GM12878 (cell line): ENCODE measurements at regions not wholly inside any gene's neighbourhood (a gene's known extent, or its start where the extent isn't known, plus 50 kb on each side); places are given as distances from the start of the nearest gene placed in this dataset.
A peak's percentile ranks its signal among the peaks of the same experiment; 100 is the strongest.

Source experiments
- ATAC-seq: fragments of 200-7000 bp; cut with Tn5 transposase; 3 replicates; pipeline ENCODE4 v1.9.1; 2020; ENCODE audit warnings: mild to moderate bottlenecking, moderate library complexity
- BruUV-seq: library from RNA; stranded (reverse); fragments of 400-500 nt; replicated peaks from 2 replicates; lab custom pipeline; 2021; lab: Mats Ljungman, UMichigan
- CTCF ChIA-PET: fragments of 300-600 bp; sonication (Branson Sonifier 250); formaldehyde crosslinking; extraction: SDS; loops from one replicate; lab custom pipeline; 2021; ENCODE audit warnings: inconsistent platforms; lab: Yijun Ruan, JAX
- POLR2A ChIA-PET: fragments of 350-600 bp; formaldehyde crosslinking; extraction: SDS; loops from one replicate; lab custom pipeline; 2021; ENCODE audit warnings: inconsistent platforms; lab: Charles Lee
- RAD21 ChIA-PET: fragments of 300-600 bp; sonication (Branson Sonifier 250); formaldehyde crosslinking; loops from one replicate; lab custom pipeline; 2023; ENCODE audit warnings: antibody characterized with exemption; ENCODE audit not compliant: unreplicated experiment; lab: Charles Lee
- SMC1A ChIA-PET: fragments of 300-600 bp; sonication (Branson Sonifier 250); formaldehyde crosslinking; loops from one replicate; lab custom pipeline; 2023; ENCODE audit not compliant: unreplicated experiment, uncharacterized antibody; lab: Charles Lee
- DNase-seq: peaks from one replicate; pipeline ENCODE4 v3.0.0-alpha.2; 2011; ENCODE audit warnings: low read depth, low spot score
- FAIRE-seq: peaks from 3 replicates; lab custom pipeline; 2011; peaks lifted over from hg19 to GRCh38; lab: Jason Lieb, UNC
- H2AFZ ChIP-seq: 2 replicates; pipeline ENCODE4 v1.6.0; 2011; ENCODE audit warnings: low read depth, low read length, control low read depth; ENCODE audit not compliant: control insufficient read depth
- H3K27ac ChIP-seq: 2 replicates; pipeline ENCODE4 v1.5.1; 2011; ENCODE audit warnings: control low read depth; ENCODE audit not compliant: control insufficient read depth, insufficient read depth
- H3K27me3 ChIP-seq, 2 experiments: replicated peaks in 1 of 2; 2 replicates each; pipeline versions ENCODE4 v1.6.0 to v1.6.1; 2011; ENCODE audit warnings: low read length in 1 of 2; ENCODE audit not compliant: control insufficient read depth in 2 of 2, insufficient read depth in 2 of 2
- H3K36me3 ChIP-seq, 2 experiments: 2 replicates each; pipeline ENCODE4 v1.5.1; 2011; ENCODE audit warnings: low read length in 1 of 2; ENCODE audit not compliant: control insufficient read depth in 2 of 2, insufficient read depth in 2 of 2
- H3K4me1 ChIP-seq: 2 replicates; pipeline ENCODE4 v1.6.1; 2011; ENCODE audit warnings: mild to moderate bottlenecking, low read length, moderate library complexity, mixed read lengths; ENCODE audit not compliant: control insufficient read depth, insufficient read depth
- H3K4me2 ChIP-seq: 2 replicates; pipeline ENCODE4 v1.6.0; 2011; ENCODE audit warnings: control low read depth; ENCODE audit not compliant: control insufficient read depth, insufficient read depth
- H3K4me3 ChIP-seq: fragments of 200-600 bp; sonication (generic); 2 replicates; pipeline ENCODE4 v1.5.1; 2016
- H3K79me2 ChIP-seq: 2 replicates; pipeline ENCODE4 v1.6.0; 2011; ENCODE audit warnings: low read length; ENCODE audit not compliant: control insufficient read depth, insufficient read depth
- H3K9ac ChIP-seq: 2 replicates; pipeline ENCODE4 v1.8.0; 2011; ENCODE audit warnings: low read length, control low read depth, mixed read lengths; ENCODE audit not compliant: control insufficient read depth, insufficient read depth
- H3K9me3 ChIP-seq: replicated peaks from 3 replicates; pipeline ENCODE4 v1.5.1; 2011; ENCODE audit warnings: mild to moderate bottlenecking, low read length; ENCODE audit not compliant: control insufficient read depth, insufficient read depth
- H4K20me1 ChIP-seq: 2 replicates; pipeline ENCODE4 v1.6.0; 2011; ENCODE audit not compliant: control insufficient read depth, insufficient read depth
- CREM ChIP-seq: IDR thresholded peaks from 2 replicates; pipeline ENCODE4 v1.6.1; 2014; ENCODE audit warnings: antibody characterized with exemption, low read depth
- EZH2 ChIP-seq: IDR thresholded peaks from 2 replicates; pipeline ENCODE4 v1.6.1; 2012; ENCODE audit warnings: low read depth, mild to moderate bottlenecking, control low read depth, inconsistent platforms, low read length, borderline replicate concordance; ENCODE audit not compliant: control insufficient read depth
- RAD21 ChIP-seq: IDR thresholded peaks from 2 replicates; pipeline ENCODE4 v1.6.1; 2011; ENCODE audit warnings: mild to moderate bottlenecking, low read depth, low read length, moderate library complexity; ENCODE audit not compliant: insufficient read depth
- REST ChIP-seq: IDR thresholded peaks from 2 replicates; pipeline ENCODE4 v1.6.1; 2012; ENCODE audit warnings: mild to moderate bottlenecking, low read depth, low read length
- SMC3 ChIP-seq: IDR thresholded peaks from 2 replicates; pipeline ENCODE4 v1.6.1; 2011; ENCODE audit warnings: low read length, improper control_type of control experiment, borderline replicate concordance
- WGBS: methylation state at CpG from one replicate; pipeline ENCODE4 v1.1.6; 2016; ENCODE audit warnings: low lambda C conversion rate; ENCODE audit not compliant: insufficient replicate concordance, insufficient coverage; ENCODE audit errors: missing lambda C conversion rate; 5-methylcytosine and 5-hydroxymethylcytosine counted together
- in situ Hi-C: fragments of 300-500 bp; cut with MboI; formaldehyde crosslinking; loops from 9 replicates; pipeline ENCODE4 v1.14.3; 2018; ENCODE audit warnings: mixed read lengths
- intact Hi-C: fragments of 100-400 bp; cut with micrococcal nuclease; formaldehyde crosslinking; loops from one replicate; pipeline ENCODE4 v1.14.2; 2022; ENCODE audit not compliant: unreplicated experiment
- TF ChIP-seq, protein P1 (sequence below), 3 experiments: IDR thresholded peaks in 2 of 3; conservative IDR thresholded peaks in 1 of 3; 2 replicates each; pipeline ENCODE4 v1.5.1; 2011; ENCODE audit warnings: low read depth in 3 of 3, low read length in 3 of 3, mild to moderate bottlenecking in 3 of 3, control low read depth in 2 of 3, moderate library complexity in 2 of 3, inconsistent platforms in 1 of 3, mixed read lengths in 1 of 3; ENCODE audit not compliant: control insufficient read depth in 2 of 3, insufficient read depth in 1 of 3; ENCODE audit errors: extremely low read depth in 1 of 3
- TF ChIP-seq, protein P2 (sequence below): fragments of 450-650 bp; conservative IDR thresholded peaks from 2 replicates; pipeline ENCODE4 v1.6.1; 2017; ENCODE audit warnings: mild to moderate bottlenecking, moderate library complexity

GRCh38 chr2:104410136-104410535 is 443.8 kb upstream of the POU3F3 start (continued):
- TF ChIP-seq EZH2, result no peak

- POLR2A ChIA-PET, result no interaction called here
- in situ Hi-C loops (loop anchor here (25.0 kb wide), 1 partner anchor 1250 kb away; no protein-coding TSS in a partner anchor), intact Hi-C loops (loop anchor here (1.0 to 5.0 kb wide), 3 partner anchors 380 to 1570 kb away; no protein-coding TSS in a partner anchor)
- Histone ChIP-seq H3K79me2 (no peaks in the 10 kb centered on the region), H3K4me1 (no peaks in the 10 kb centered on the region), H3K27ac (no peak overlapping the region), H3K4me3 (no peak overlapping the region), H4K20me1 (no peaks in the 10 kb centered on the region), H3K36me3 (no peaks in the 10 kb centered on the region), H3K4me2 (no peak overlapping the region), H3K9me3 (no peaks in the 10 kb centered on the region), H2AFZ (no peak overlapping the region), H3K9ac (no peak overlapping the region), H3K27me3 (no peaks in the 10 kb centered on the region)
- RAD21 ChIA-PET, result interaction anchor here (0.5 kb wide), 1 partner anchor 437 kb away, joined by 3 read pairs; no protein-coding TSS in a partner anchor
- CTCF ChIA-PET, result interaction anchor here (0.9 to 2.7 kb wide), 4 partner anchors 10 to 1252 kb away, joined by 4 to 8 read pairs (median 6); no protein-coding TSS in a partner anchor
- SMC1A ChIA-PET, result interaction anchor here (0.7 kb wide), 1 partner anchor 1251 kb away, joined by 4 read pairs; no protein-coding TSS in a partner anchor
- ATAC-seq (peak; percentile 67), DNase-seq (no peak), FAIRE-seq (no peak)
- BruUV-seq, result no TSS peak
- TF ChIP-seq, protein P1, sequence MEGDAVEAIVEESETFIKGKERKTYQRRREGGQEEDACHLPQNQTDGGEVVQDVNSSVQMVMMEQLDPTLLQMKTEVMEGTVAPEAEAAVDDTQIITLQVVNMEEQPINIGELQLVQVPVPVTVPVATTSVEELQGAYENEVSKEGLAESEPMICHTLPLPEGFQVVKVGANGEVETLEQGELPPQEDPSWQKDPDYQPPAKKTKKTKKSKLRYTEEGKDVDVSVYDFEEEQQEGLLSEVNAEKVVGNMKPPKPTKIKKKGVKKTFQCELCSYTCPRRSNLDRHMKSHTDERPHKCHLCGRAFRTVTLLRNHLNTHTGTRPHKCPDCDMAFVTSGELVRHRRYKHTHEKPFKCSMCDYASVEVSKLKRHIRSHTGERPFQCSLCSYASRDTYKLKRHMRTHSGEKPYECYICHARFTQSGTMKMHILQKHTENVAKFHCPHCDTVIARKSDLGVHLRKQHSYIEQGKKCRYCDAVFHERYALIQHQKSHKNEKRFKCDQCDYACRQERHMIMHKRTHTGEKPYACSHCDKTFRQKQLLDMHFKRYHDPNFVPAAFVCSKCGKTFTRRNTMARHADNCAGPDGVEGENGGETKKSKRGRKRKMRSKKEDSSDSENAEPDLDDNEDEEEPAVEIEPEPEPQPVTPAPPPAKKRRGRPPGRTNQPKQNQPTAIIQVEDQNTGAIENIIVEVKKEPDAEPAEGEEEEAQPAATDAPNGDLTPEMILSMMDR (IDR thresholded peaks at IDR 0.05 in 2 of 3, conservative IDR thresholded peaks at IDR 0.05 in 1 of 3; ENCODE audit: control insufficient read depth in 2 of 3, extremely low read depth in 1 of 3, insufficient read depth in 1 of 3, low read depth in 3 of 3, low read length in 3 of 3), result peak; percentile 47 to 65 (median 61)
- TF ChIP-seq RAD21 (peak; percentile 48), REST (no peak), SMC3 (peak; percentile 59; the same call in 1 of the 2 replicates), CREM (no peak)
- TF ChIP-seq, protein P2, sequence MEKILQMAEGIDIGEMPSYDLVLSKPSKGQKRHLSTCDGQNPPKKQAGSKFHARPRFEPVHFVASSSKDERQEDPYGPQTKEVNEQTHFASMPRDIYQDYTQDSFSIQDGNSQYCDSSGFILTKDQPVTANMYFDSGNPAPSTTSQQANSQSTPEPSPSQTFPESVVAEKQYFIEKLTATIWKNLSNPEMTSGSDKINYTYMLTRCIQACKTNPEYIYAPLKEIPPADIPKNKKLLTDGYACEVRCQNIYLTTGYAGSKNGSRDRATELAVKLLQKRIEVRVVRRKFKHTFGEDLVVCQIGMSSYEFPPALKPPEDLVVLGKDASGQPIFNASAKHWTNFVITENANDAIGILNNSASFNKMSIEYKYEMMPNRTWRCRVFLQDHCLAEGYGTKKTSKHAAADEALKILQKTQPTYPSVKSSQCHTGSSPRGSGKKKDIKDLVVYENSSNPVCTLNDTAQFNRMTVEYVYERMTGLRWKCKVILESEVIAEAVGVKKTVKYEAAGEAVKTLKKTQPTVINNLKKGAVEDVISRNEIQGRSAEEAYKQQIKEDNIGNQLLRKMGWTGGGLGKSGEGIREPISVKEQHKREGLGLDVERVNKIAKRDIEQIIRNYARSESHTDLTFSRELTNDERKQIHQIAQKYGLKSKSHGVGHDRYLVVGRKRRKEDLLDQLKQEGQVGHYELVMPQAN, result no peak
- WGBS, result 0% methylated on average over 2 of the region's 2 CpGs
Observed at GRCh38 chr2:104412384-104412783, 441.5 kb upstream of the POU3F3 start.
